Colonic mucosa (tissue), 4 donors: ENCODE measurements at regions not wholly inside any gene's neighbourhood (a gene's known extent, or its start where the extent isn't known, plus 50 kb on each side); places are given as distances from the start of the nearest gene placed in this dataset.

Experiments used
- DNase-seq: peaks from one replicate; pipeline ENCODE4 v3.0.0-alpha.2; 2020
- H3K27ac ChIP-seq: fragments of 200-600 bp; one replicate; pipeline ENCODE4 v1.8.0; 2021
- H3K27me3 ChIP-seq: fragments of 200-600 bp; one replicate; pipeline ENCODE4 v1.8.0; 2021
- H3K36me3 ChIP-seq: fragments of 200-600 bp; one replicate; pipeline ENCODE4 v1.8.0; 2021
- H3K4me1 ChIP-seq: fragments of 200-600 bp; one replicate; pipeline ENCODE4 v1.8.0; 2021; ENCODE audit warnings: mild to moderate bottlenecking
- H3K4me3 ChIP-seq: fragments of 200-600 bp; one replicate; pipeline ENCODE4 v1.8.0; 2021
- H3K9ac ChIP-seq, 2 donors: one replicate each; pipeline ENCODE4 v1.7.0; 2013; ENCODE audit warnings: control low read depth in 2 of 2, low read depth in 2 of 2, low read length in 2 of 2
- H3K9me3 ChIP-seq: fragments of 200-600 bp; one replicate; pipeline ENCODE4 v1.8.0; 2021
- intact Hi-C: fragments of 100-400 bp; cut with DNase I; formaldehyde crosslinking; loops from one replicate; pipeline ENCODE4 v1.14.1; 2022
- TF ChIP-seq, protein P1 (sequence below): fragments of 200-600 bp; IDR thresholded peaks from one replicate; pipeline ENCODE4 v1.8.0; 2022; ENCODE audit warnings: antibody characterized with exemption, mild to moderate bottlenecking
- donor health status: healthy.
- donor health status: DM: no; HTN: no; CAD: no.
- donor health status: DM: no; HTN: no; CAD: no.

DNA sequence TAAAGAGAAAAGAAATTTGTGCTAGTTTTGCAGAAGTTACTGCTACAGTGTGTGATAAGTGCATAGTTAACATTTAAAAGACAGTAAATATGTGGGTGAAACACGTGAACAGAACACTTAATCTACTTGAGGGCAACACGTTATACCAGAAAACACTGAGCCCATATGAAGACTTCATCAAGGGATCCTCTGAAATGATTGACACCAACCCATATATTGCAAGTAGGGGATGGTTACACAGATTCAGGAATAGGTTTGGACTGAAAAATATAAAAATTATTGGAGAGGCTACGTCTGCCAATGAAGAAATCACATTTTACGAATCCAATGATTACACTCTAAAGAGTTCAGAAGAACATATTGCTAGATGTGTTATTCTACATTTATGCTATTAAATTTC, 185.6 kb downstream of the GPX5 start:
- Histone ChIP-seq H3K4me3 (no peak overlapping the region), H3K9me3 (no peaks in the 10 kb centered on the region), H3K27me3 (no peaks in the 10 kb centered on the region), H3K4me1 (no peaks in the 10 kb centered on the region), H3K36me3 (no peaks in the 10 kb centered on the region), H3K9ac (no peak overlapping the region), H3K27ac (no peak overlapping the region)
- no peak for DNase-seq
- intact Hi-C loops = no loop called here
- TF ChIP-seq, protein P1, sequence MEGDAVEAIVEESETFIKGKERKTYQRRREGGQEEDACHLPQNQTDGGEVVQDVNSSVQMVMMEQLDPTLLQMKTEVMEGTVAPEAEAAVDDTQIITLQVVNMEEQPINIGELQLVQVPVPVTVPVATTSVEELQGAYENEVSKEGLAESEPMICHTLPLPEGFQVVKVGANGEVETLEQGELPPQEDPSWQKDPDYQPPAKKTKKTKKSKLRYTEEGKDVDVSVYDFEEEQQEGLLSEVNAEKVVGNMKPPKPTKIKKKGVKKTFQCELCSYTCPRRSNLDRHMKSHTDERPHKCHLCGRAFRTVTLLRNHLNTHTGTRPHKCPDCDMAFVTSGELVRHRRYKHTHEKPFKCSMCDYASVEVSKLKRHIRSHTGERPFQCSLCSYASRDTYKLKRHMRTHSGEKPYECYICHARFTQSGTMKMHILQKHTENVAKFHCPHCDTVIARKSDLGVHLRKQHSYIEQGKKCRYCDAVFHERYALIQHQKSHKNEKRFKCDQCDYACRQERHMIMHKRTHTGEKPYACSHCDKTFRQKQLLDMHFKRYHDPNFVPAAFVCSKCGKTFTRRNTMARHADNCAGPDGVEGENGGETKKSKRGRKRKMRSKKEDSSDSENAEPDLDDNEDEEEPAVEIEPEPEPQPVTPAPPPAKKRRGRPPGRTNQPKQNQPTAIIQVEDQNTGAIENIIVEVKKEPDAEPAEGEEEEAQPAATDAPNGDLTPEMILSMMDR = no peak

DNA sequence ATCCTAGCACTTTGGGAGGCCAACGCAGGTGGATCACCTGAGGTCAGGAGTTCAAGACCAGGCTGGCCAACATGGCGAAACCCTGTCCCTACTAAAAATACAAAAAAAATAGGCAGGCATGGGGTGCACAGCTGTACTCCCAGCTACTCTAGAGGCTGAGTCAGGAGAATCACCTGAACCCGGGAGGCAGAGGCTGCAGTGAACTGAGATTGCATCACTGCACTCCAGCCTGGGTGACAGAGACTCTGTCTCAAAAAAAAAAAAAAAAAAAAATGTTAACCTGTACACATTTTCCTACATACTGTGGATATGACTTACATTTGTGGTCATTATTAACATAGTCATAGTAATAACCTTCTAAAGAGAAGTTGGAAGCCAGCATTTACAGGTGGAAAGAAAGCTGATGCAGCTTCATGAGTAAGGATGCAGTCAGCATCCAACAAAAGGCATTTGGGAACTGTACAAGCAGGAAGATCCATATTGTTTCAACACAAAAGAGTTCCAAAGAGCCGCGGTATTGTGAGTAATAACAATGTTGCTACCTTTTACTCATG, 186.2 kb downstream of the GPX5 start:
- H3K9me3 ChIP-seq = no peaks in the 10 kb centered on the region
- no peaks in the 10 kb centered on the region for H3K27me3 ChIP-seq
- intact Hi-C loops = no loop called here
- H3K4me3 ChIP-seq = no peak overlapping the region
- H3K9ac ChIP-seq = no peak overlapping the region
- H3K36me3 ChIP-seq = no peaks in the 10 kb centered on the region
- no peak for DNase-seq
- H3K4me1 ChIP-seq = no peaks in the 10 kb centered on the region
- TF ChIP-seq, protein P1 = no peak
- H3K27ac ChIP-seq = no peak overlapping the region

DNA sequence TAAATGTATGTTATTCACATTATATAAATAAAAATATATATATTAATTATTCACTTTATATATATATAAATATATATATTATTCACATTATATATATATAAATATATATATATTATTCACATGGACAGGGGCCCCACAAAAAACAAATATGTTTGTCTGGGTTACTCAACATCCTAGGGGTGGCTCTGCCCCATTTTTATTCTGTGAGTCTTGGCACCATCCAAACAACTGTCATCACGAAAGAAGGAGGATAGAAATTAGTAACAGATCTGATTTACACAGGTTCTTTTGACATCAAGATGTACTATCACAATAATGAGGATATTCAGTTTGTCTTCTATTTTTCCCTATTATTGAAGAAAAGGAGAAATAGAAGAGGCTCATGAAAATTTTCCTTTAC, 187.3 kb downstream of the GPX5 start:
- no peak overlapping the region for H3K27ac ChIP-seq

DNA sequence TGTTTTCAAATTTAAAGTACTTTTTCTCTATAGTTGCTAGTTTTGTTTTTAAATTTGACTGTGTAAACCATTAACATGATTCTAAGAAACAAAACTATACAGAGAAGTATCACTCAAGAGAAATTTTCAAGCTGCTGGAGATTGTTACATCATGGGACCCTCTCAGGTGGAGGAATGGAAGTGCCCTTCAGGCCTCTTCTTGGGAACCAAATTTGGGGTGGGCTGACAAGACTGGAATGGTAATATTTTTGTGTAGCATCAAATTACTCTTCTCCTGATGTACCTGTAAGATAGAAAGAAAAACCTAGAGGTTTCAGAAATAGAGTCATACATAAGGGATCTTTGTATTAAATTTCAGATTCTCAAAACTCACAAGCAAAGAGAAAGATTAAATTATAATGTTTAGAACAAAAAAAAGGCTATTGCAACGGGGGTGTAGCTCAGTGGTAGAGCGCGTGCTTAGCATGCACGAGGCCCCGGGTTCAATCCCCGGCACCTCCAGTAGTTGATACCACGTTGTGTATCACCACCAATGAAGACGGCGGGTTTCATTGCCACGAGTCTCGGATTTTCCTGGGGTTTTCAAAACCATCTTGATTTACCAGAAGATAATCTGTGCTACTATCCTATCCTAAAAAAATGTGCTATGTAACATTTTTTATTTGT, 193.7 kb downstream of the GPX5 start:
- Histone ChIP-seq H3K9me3 (no peaks in the 10 kb centered on the region), H3K4me3 (no peak overlapping the region), H3K9ac (no peak overlapping the region), H3K27me3 (no peaks in the 10 kb centered on the region), H3K4me1 (no peaks in the 10 kb centered on the region), H3K27ac (no peak overlapping the region), H3K36me3 (no peaks in the 10 kb centered on the region)
- TF ChIP-seq, protein P1 = no peak
- intact Hi-C loops = no loop called here
- DNase-seq = no peak

More for the DNA sequence above, 187.3 kb downstream of the GPX5 start:
- TF ChIP-seq, protein P1 = no peak
- no peaks in the 10 kb centered on the region for H3K9me3 ChIP-seq
- no peak overlapping the region for H3K4me3 ChIP-seq
- no peak overlapping the region for H3K9ac ChIP-seq
- no peaks in the 10 kb centered on the region for H3K27me3 ChIP-seq
- no peak for DNase-seq
- H3K36me3 ChIP-seq = no peaks in the 10 kb centered on the region
- no peaks in the 10 kb centered on the region for H3K4me1 ChIP-seq
- intact Hi-C loops = no loop called here

DNA sequence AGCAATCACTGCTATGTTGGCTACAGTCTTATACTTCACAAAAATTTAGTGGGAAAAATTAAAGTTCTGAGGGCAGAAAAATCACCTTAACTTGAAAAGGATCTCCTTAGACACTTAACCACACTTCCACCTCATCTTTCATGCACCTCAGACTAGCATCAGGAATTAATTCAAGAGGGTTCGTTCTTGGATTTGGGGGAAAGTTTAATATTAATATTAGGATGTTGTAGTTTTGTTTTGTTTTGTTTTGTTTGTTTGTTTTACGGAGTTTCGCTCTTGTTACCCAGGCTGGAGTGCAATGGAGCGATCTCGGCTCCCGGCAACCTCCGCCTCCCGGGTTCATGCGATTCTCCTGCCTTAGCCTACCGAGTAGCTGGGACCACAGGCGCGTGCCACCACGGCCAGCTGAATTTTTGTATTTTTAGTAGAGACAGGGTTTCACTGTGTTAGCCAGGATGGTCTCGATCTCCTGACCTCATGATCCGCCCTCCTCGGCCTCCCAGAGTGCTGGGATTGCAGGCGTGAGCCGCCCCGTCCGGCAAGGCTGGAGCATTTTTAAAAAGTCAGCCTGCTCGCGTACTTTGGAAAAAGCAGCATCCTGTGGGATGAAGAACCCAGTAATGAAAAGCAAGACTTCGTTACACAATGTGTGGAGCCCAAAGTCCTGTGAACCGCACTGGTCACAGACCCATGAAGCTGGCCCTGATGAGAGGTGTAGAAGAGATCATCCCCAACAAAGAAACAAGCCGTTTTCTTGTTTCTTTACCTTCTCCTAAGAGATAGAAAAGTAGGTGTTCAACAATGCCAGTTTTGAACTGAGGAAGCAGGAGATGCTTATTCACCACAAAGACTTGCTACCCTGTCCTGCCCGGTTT, 194.9 kb downstream of the GPX5 start:
- H3K36me3 ChIP-seq = no peaks in the 10 kb centered on the region
- TF ChIP-seq, protein P1 = no peak
- no peak overlapping the region for H3K9ac ChIP-seq
- no peak overlapping the region for H3K4me3 ChIP-seq
- no peaks in the 10 kb centered on the region for H3K27me3 ChIP-seq
- H3K27ac ChIP-seq = no peak overlapping the region
- DNase-seq = no peak
- intact Hi-C loops = no loop called here
- H3K4me1 ChIP-seq = no peaks in the 10 kb centered on the region
- no peaks in the 10 kb centered on the region for H3K9me3 ChIP-seq
